H9 (cell line): ENCODE measurements at regions not wholly inside any gene's neighbourhood (a gene's known extent, or its start where the extent isn't known, plus 50 kb on each side); places are given as distances from the start of the nearest gene placed in this dataset.
A peak's percentile ranks its signal among the peaks of the same experiment; 100 is the strongest.

Experiments used
- DNase-seq: peaks from one replicate; pipeline ENCODE4 v3.0.0-alpha.2; 2017
- H2AFZ ChIP-seq: one replicate; pipeline ENCODE4 v1.6.1; 2013; ENCODE audit warnings: mild to moderate bottlenecking, low read length, control low read depth, moderate library complexity
- H2AK5ac ChIP-seq: 2 replicates; pipeline ENCODE4 v1.6.1; 2013; ENCODE audit warnings: low read length, control low read depth, mixed read lengths; ENCODE audit not compliant: insufficient read length
- H2BK120ac ChIP-seq: one replicate; pipeline ENCODE4 v1.6.1; 2013; ENCODE audit warnings: low read depth, mild to moderate bottlenecking, low read length, control low read depth, inconsistent platforms; ENCODE audit not compliant: poor library complexity, severe bottlenecking
- H2BK12ac ChIP-seq: 2 replicates; pipeline ENCODE4 v1.6.1; 2013; ENCODE audit warnings: low read length, control low read depth, mixed read lengths, low read depth; ENCODE audit not compliant: insufficient read length
- H2BK15ac ChIP-seq: 2 replicates; pipeline ENCODE4 v1.6.1; 2013; ENCODE audit warnings: low read depth, low read length, control low read depth
- H2BK20ac ChIP-seq: one replicate; pipeline ENCODE4 v1.6.1; 2013; ENCODE audit warnings: low read depth, mild to moderate bottlenecking, low read length, control low read depth, inconsistent platforms; ENCODE audit not compliant: poor library complexity, severe bottlenecking
- H2BK5ac ChIP-seq: 2 replicates; pipeline ENCODE4 v1.6.1; 2013; ENCODE audit warnings: low read length, control low read depth, mixed read lengths; ENCODE audit not compliant: insufficient read length
- H3K14ac ChIP-seq: 2 replicates; pipeline ENCODE4 v1.6.1; 2013; ENCODE audit warnings: low read length, control low read depth; ENCODE audit not compliant: insufficient read depth
- H3K18ac ChIP-seq: 2 replicates; pipeline ENCODE4 v1.6.1; 2013; ENCODE audit warnings: low read depth, mild to moderate bottlenecking, mixed read lengths, low read length, control low read depth; ENCODE audit not compliant: insufficient read length
- H3K23ac ChIP-seq: 2 replicates; pipeline ENCODE4 v1.6.1; 2013; ENCODE audit warnings: low read length, control low read depth, mixed read lengths, low read depth; ENCODE audit not compliant: insufficient read length
- H3K23me2 ChIP-seq: 2 replicates; pipeline ENCODE4 v1.6.1; 2013; ENCODE audit warnings: low read depth, mild to moderate bottlenecking, mixed read lengths, low read length, control low read depth; ENCODE audit not compliant: insufficient read length, poor library complexity, severe bottlenecking
- H3K27ac ChIP-seq: 2 replicates; pipeline ENCODE4 v1.5.1; 2013; ENCODE audit warnings: low read length, control low read depth, mixed read lengths, low read depth; ENCODE audit not compliant: insufficient read length
- H3K27me3 ChIP-seq: 2 replicates; pipeline ENCODE4 v1.6.1; 2013; ENCODE audit warnings: low read length, control low read depth, inconsistent platforms; ENCODE audit not compliant: insufficient read depth
- H3K4ac ChIP-seq: 2 replicates; pipeline ENCODE4 v1.6.1; 2013; ENCODE audit warnings: low read depth, mild to moderate bottlenecking, control low read depth, inconsistent platforms, low read length, moderate library complexity
- H3K4me1 ChIP-seq: 2 replicates; pipeline ENCODE4 v1.6.1; 2013; ENCODE audit warnings: low read length, control low read depth, inconsistent platforms; ENCODE audit not compliant: insufficient read depth
- H3K4me2 ChIP-seq: 2 replicates; pipeline ENCODE4 v1.6.1; 2013; ENCODE audit warnings: low read length, control low read depth, mixed read lengths; ENCODE audit not compliant: insufficient read length, insufficient read depth
- H3K56ac ChIP-seq: 2 replicates; pipeline ENCODE4 v1.6.1; 2013; ENCODE audit warnings: low read depth, mild to moderate bottlenecking, mixed read lengths, low read length, control low read depth; ENCODE audit not compliant: insufficient read length
- H3K79me1 ChIP-seq: 2 replicates; pipeline ENCODE4 v1.6.1; 2013; ENCODE audit warnings: low read depth, mild to moderate bottlenecking, moderate library complexity, low read length, control low read depth, inconsistent platforms; ENCODE audit not compliant: insufficient read depth, poor library complexity, severe bottlenecking
- H3K79me2 ChIP-seq: 2 replicates; pipeline ENCODE4 v1.6.1; 2013; ENCODE audit warnings: low read length, control low read depth, inconsistent platforms; ENCODE audit not compliant: insufficient read depth
- H3K9ac ChIP-seq: 2 replicates; pipeline ENCODE4 v1.6.1; 2013; ENCODE audit warnings: low read length, control low read depth, mixed read lengths; ENCODE audit not compliant: insufficient read length; ENCODE audit errors: extremely low read depth
- H3K9me3 ChIP-seq: one replicate; pipeline ENCODE4 v1.6.1; 2013; ENCODE audit warnings: low read depth, low read length, inconsistent platforms; ENCODE audit not compliant: control insufficient read depth
- H3T11ph ChIP-seq: one replicate; pipeline ENCODE4 v1.6.1; 2013; ENCODE audit warnings: mild to moderate bottlenecking, low read length, control low read depth, inconsistent platforms
- H4K20me1 ChIP-seq: one replicate; pipeline ENCODE4 v1.6.1; 2013; ENCODE audit not compliant: control insufficient read depth, insufficient read length, insufficient read depth
- H4K5ac ChIP-seq: 2 replicates; pipeline ENCODE4 v1.6.1; 2013; ENCODE audit warnings: low read depth, mild to moderate bottlenecking, mixed read lengths, low read length, control low read depth; ENCODE audit not compliant: insufficient read length
- H4K8ac ChIP-seq: replicated peaks from 2 replicates; pipeline ENCODE4 v1.6.1; 2013; ENCODE audit warnings: low read length, control low read depth, mixed read lengths, low read depth; ENCODE audit not compliant: insufficient read length
- H4K91ac ChIP-seq: 2 replicates; pipeline ENCODE4 v1.6.1; 2013; ENCODE audit warnings: low read depth, mild to moderate bottlenecking, moderate library complexity, mixed read lengths, low read length, control low read depth; ENCODE audit not compliant: insufficient read length
- H3K27ac Mint-ChIP-seq, 3 experiments: 2 replicates in 2 of 3; 3 replicates in 1 of 3; pipeline ENCODE4 v1.8.0; 2020 to 2021; ENCODE audit warnings: mixed read lengths in 3 of 3, mild to moderate bottlenecking in 1 of 3, moderate library complexity in 1 of 3
- H3K27me3 Mint-ChIP-seq: 2 replicates; pipeline ENCODE4 v1.8.0; 2021; ENCODE audit warnings: low read depth, mild to moderate bottlenecking, moderate library complexity, mixed read lengths
- H3K36me3 Mint-ChIP-seq, 3 experiments: 2 replicates in 2 of 3; 3 replicates in 1 of 3; pipeline ENCODE4 v1.8.0; 2020 to 2021; ENCODE audit warnings: low read depth in 3 of 3, mixed read lengths in 3 of 3; ENCODE audit not compliant: insufficient read depth in 1 of 3
- H3K4me1 Mint-ChIP-seq, 2 experiments: 2 replicates each; pipeline ENCODE4 v1.8.0; 2020; ENCODE audit warnings: mixed read lengths in 2 of 2
- H3K4me3 Mint-ChIP-seq, 2 experiments: 2 replicates in 1 of 2; 3 replicates in 1 of 2; pipeline ENCODE4 v1.8.0; 2020 to 2021; ENCODE audit warnings: mild to moderate bottlenecking in 2 of 2, mixed read lengths in 2 of 2, moderate library complexity in 1 of 2
- H3K9me3 Mint-ChIP-seq, 2 experiments: 2 replicates in 1 of 2; 3 replicates in 1 of 2; pipeline ENCODE4 v1.8.0; 2020; ENCODE audit warnings: mild to moderate bottlenecking in 2 of 2, mixed read lengths in 2 of 2, moderate library complexity in 1 of 2
- WGBS: extraction: QIAGEN DNeasy Blood & Tissue Kit; methylation state at CpG from one replicate; pipeline ENCODE4 v1.1.7; 2013; ENCODE audit warnings: missing lambda C conversion rate, low lambda C conversion rate, mixed read lengths; ENCODE audit not compliant: insufficient read length; ENCODE audit errors: extremely low coverage; 5-methylcytosine and 5-hydroxymethylcytosine counted together
- TF ChIP-seq, protein P1 (sequence below): fragments of 200-600 bp; sonication (generic); conservative IDR thresholded peaks from 3 replicates; pipeline ENCODE4 v1.8.0; 2021; ENCODE audit warnings: antibody characterized with exemption, mild to moderate bottlenecking

DNA sequence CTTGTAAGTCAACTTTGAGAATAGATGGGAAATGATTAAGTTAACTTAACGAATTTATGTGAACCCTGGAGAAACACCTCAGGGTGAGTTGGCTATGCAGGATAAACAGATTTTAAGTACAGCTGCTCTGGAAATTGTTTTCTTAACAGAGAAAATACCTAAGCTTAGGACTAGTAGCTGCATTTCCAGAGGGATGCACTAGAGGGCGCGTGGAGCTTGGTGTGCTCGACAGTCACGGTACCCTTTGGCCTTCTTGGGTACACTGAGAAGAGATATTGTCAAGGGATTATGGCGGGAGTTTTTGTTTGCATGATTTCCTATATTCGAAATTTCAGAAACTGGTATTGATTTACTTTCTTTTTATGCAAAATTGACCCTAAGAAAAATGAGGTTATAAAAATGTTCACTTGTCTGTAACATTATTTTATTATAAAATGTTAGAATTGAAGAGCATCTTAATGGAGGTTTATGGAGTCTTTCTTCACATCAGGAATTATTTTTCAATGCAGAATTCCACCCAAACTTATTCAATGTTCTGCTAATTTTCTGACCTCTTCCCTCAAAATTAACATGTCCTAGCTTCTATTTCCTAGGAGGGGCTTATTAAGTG lies 58.4 kb upstream of the MYO3A start:
- no peak overlapping the region for H2AK5ac ChIP-seq
- no peak overlapping the region for H3K56ac ChIP-seq
- peaks cover 4% of the 10 kb centered on the region; the same call in 1 of the 2 replicates for H3K27me3 Mint-ChIP-seq
- no peak overlapping the region for H3K4me3 Mint-ChIP-seq
- no peak overlapping the region for H4K5ac ChIP-seq
- H3K23ac ChIP-seq = no peak overlapping the region
- no peak overlapping the region for H3K18ac ChIP-seq
- no peaks in the 10 kb centered on the region for H3K27me3 ChIP-seq
- no peak overlapping the region for H2BK120ac ChIP-seq
- H3K4ac ChIP-seq = no peak overlapping the region
- no peak overlapping the region for H2BK15ac ChIP-seq
- no peak overlapping the region for H3K9ac ChIP-seq
- no peak overlapping the region for H2BK12ac ChIP-seq
- peaks cover 0 to 8% (median 1%) of the 10 kb centered on the region in 3 experiments; a peak in 4 of 7 replicates for H3K36me3 Mint-ChIP-seq
- peaks cover 7 to 9% of the 10 kb centered on the region in 2 experiments; a peak in 4 of 5 replicates for H3K9me3 Mint-ChIP-seq
- TF ChIP-seq, protein P1, sequence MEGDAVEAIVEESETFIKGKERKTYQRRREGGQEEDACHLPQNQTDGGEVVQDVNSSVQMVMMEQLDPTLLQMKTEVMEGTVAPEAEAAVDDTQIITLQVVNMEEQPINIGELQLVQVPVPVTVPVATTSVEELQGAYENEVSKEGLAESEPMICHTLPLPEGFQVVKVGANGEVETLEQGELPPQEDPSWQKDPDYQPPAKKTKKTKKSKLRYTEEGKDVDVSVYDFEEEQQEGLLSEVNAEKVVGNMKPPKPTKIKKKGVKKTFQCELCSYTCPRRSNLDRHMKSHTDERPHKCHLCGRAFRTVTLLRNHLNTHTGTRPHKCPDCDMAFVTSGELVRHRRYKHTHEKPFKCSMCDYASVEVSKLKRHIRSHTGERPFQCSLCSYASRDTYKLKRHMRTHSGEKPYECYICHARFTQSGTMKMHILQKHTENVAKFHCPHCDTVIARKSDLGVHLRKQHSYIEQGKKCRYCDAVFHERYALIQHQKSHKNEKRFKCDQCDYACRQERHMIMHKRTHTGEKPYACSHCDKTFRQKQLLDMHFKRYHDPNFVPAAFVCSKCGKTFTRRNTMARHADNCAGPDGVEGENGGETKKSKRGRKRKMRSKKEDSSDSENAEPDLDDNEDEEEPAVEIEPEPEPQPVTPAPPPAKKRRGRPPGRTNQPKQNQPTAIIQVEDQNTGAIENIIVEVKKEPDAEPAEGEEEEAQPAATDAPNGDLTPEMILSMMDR = peak; percentile 91
- peak; percentile 76 for DNase-seq
- H3K4me1 ChIP-seq = no peaks in the 10 kb centered on the region; the same call in 1 of the 2 replicates
- no peak overlapping the region for H3K14ac ChIP-seq
- no peaks in the 10 kb centered on the region for H3K9me3 ChIP-seq
- WGBS = no CpG with 5 or more reads among the region's 7 CpGs
- H2BK5ac ChIP-seq = no peak overlapping the region
- no peak overlapping the region for H3K27ac Mint-ChIP-seq
- no peak overlapping the region for H2AFZ ChIP-seq
- H3K79me1 ChIP-seq = no peaks in the 10 kb centered on the region
- H4K20me1 ChIP-seq = no peaks in the 10 kb centered on the region
- H3K23me2 ChIP-seq = no peaks in the 10 kb centered on the region
- H4K8ac ChIP-seq = no peak overlapping the region
- no peak overlapping the region for H3K27ac ChIP-seq
- no peak overlapping the region for H2BK20ac ChIP-seq
- peaks cover 0 to 4% of the 10 kb centered on the region in 2 experiments; a peak in 1 of 4 replicates for H3K4me1 Mint-ChIP-seq
- no peak overlapping the region for H3K4me2 ChIP-seq
- H4K91ac ChIP-seq = no peak overlapping the region
- H3T11ph ChIP-seq = no peak overlapping the region
- H3K79me2 ChIP-seq = no peaks in the 10 kb centered on the region
